GM12874 (cell line): ENCODE measurements at regions not wholly inside any gene's neighbourhood (a gene's known extent, or its start where the extent isn't known, plus 50 kb on each side); places are given as distances from the start of the nearest gene placed in this dataset.

Experiments used
- TF ChIP-seq, protein P1 (sequence below): IDR thresholded peaks from 2 replicates; pipeline ENCODE4 v1.5.1; 2011; ENCODE audit warnings: low read depth, mild to moderate bottlenecking, control low read depth, low read length, moderate library complexity; ENCODE audit not compliant: insufficient read depth

DNA sequence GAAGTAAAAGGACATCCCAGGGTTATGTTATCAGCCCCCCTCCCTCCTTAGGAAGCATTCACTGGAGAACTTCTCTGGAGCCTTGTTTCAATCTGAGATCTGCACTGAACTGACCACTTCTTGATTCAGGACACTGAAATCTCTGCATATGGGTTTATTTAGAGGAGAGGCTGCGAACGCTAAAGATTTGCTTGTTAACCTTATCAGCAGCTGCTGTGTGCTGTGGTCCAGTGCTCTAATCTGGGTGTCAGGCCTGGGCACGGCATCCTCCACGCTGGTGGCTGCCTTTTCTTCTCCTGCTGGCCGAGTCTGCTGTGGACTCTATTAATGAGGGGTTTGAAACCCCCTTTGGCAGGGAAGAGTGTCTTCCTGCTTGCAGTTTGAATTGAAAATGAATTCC, 1094.7 kb upstream of the TENM3 start:
- TF ChIP-seq, protein P1, sequence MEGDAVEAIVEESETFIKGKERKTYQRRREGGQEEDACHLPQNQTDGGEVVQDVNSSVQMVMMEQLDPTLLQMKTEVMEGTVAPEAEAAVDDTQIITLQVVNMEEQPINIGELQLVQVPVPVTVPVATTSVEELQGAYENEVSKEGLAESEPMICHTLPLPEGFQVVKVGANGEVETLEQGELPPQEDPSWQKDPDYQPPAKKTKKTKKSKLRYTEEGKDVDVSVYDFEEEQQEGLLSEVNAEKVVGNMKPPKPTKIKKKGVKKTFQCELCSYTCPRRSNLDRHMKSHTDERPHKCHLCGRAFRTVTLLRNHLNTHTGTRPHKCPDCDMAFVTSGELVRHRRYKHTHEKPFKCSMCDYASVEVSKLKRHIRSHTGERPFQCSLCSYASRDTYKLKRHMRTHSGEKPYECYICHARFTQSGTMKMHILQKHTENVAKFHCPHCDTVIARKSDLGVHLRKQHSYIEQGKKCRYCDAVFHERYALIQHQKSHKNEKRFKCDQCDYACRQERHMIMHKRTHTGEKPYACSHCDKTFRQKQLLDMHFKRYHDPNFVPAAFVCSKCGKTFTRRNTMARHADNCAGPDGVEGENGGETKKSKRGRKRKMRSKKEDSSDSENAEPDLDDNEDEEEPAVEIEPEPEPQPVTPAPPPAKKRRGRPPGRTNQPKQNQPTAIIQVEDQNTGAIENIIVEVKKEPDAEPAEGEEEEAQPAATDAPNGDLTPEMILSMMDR: no peak

DNA sequence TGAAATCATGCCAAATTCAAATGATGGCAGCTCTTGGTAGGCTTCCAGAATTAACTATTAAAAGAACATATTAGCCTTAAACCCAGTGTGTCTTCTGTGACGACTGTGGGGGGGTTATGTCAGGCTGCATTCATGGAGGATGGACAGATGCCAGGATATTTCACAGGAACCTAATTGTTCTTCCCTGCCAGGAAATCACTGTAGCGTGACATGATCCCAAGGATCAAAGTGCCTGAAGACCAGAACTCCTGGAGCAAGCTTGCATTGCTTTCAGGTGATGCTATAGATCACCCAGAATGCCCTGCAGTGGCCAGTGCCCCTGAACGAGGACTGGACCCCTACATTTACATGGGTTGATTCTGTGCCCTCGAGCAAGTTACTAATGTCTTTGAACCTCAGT, 1093.0 kb upstream of the TENM3 start:
- TF ChIP-seq, protein P1: no peak

DNA sequence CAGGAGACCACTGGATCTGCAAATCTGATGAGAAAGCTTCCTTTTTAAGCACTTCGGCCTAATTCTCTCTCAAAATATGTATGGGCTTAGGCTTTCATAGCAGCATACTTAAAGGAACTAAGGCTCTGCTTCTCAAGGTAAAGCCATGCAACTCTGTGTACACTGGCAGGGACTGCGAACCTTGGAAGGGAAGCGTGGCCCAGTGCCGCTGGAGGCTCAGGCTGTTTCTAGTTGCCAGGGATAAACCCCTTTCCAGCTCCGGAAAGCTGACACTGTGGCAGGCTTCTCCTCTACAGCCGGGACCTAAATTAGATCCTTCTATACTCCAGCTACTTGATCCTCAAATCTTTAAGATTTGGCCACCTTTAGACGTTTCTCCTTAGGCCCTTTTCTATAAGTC, 1091.3 kb upstream of the TENM3 start:
- TF ChIP-seq, protein P1: no peak

DNA sequence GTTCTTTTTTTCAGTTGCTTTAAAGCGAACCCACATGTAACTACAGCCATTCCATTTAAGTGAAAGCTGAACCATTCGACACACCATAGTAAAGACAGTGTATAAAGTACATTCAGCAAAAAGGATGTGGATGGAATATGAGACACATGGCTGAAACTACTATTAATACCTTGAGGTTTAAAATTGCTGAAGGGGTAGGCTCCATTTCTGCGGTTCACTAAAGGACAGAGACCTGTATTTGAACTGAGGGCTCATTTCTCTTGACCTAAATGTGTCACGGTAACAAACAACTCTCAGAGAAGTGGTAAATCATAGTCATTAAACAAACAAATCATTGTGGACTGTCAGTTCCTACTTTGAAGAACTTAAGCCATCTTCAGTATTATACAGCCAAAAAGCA, 1085.6 kb upstream of the TENM3 start:
- TF ChIP-seq, protein P1: no peak

DNA sequence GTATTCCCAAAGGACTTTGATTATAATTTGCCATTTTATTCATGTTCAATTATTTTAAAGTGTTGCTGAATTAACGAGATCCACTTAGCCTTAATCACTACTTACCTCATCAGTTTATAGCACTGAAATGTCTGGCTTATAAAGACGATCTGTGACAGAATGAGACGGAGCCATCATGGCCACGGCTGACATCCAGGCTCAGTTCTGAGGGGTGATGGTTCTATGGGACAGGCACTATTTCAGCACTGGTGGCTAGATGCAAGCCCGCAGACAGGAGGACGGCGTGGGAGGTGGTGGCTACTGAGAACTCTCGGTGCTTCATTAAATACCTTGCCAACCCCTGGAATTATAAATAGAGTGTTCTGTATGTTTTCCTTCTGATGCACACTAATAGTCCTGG, 1084.2 kb upstream of the TENM3 start:
- TF ChIP-seq, protein P1: no peak

DNA sequence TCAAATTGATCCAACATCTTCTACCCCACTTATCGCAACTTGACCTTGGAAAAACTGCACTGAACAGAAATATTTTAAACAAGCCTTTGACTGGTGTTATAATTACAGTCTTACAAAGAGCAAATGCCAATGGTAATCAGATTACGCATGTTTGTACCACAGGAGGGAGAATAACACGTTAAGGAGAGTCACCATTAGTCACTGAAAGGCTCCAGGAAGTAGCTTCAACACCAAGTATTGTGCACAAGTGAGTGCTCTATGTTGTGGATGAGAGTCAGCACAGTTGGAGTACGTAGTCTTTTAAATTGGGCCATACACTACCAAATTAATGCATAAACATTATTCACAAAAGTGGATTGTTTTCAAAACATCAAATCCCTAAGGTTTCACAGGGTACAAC, 1081.5 kb upstream of the TENM3 start:
- TF ChIP-seq, protein P1: no peak

DNA sequence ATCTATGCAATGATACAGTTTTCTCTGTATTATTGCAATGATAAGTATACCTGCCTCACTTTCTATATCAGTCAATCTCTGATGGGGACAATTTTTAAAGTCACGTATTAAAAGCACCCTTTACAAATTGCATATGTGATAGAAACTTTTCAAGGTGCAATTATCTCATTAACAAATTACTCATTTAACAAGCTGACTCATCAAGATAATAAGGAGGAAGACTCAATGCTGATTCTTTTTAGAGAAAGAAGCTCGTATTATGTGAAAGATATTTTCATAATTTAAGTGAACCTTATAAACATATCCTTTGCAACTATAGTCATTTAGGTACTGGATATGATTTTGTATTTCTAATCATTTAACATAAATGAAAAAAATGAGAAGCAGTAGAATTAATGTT, 1080.9 kb upstream of the TENM3 start:
- TF ChIP-seq, protein P1: no peak

DNA sequence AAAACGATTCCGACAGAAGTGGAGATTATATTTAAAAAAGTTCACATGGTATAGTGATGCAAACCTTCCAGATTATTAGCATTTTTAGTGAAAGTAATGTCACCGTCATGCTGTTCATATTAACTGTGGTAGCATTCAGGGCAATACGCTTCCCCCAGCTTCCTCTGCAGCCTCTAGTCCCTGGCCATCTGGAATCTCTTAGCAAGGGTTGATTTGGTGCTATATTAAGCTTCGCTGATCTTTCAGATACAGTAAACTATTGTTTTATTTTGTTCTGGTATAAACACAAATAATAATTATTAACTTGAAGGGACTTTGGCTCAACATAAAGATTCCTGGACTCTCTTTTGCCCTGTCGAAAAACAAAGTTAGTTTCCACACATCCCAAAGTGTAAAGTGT, 1080.5 kb upstream of the TENM3 start:
- TF ChIP-seq, protein P1: no peak
